ENCODE measurements at regions not wholly inside any gene's neighbourhood (a gene's known extent, or its start where the extent isn't known, plus 50 kb on each side); places are given as distances from the start of the nearest gene placed in this dataset.

GRCh38 chr9:82612942-82613341 is 450.0 kb downstream of the RASEF start:
- Histone ChIP-seq H3K79me2 (ENCODE audit: control insufficient read depth, low read length) (no peaks in the 10 kb centered on the region), H3K36me3 (ENCODE audit: control insufficient read depth, low read length) (no peaks in the 10 kb centered on the region), H3K27ac (ENCODE audit: low read depth, low read length) (no peak overlapping the region), H3K27me3 (ENCODE audit: control insufficient read depth, low read length) (no peaks in the 10 kb centered on the region), H3K4me1 (ENCODE audit: control insufficient read depth, low read length) (no peaks in the 10 kb centered on the region), H3K4me3 (ENCODE audit: low read length) (no peak overlapping the region), H3F3A (ENCODE audit: control insufficient read depth, insufficient read depth) (no peaks in the 10 kb centered on the region), H3K9me2 (replicated peaks; ENCODE audit: control insufficient read depth, low read length) (no peaks in the 10 kb centered on the region), H4K20me1 (ENCODE audit: control insufficient read depth, insufficient read depth, low read depth, low read length) (no peaks in the 10 kb centered on the region), H3K4me2 (ENCODE audit: low read length) (no peak overlapping the region), H3K9me3 (ENCODE audit: control insufficient read depth, insufficient read depth, low read length) (no peaks in the 10 kb centered on the region)
- TF ChIP-seq EZH2phosphoT487 (IDR thresholded peaks at IDR 0.05; ENCODE audit: borderline replicate concordance, low read length) = no peak
- TF ChIP-seq, protein P1, sequence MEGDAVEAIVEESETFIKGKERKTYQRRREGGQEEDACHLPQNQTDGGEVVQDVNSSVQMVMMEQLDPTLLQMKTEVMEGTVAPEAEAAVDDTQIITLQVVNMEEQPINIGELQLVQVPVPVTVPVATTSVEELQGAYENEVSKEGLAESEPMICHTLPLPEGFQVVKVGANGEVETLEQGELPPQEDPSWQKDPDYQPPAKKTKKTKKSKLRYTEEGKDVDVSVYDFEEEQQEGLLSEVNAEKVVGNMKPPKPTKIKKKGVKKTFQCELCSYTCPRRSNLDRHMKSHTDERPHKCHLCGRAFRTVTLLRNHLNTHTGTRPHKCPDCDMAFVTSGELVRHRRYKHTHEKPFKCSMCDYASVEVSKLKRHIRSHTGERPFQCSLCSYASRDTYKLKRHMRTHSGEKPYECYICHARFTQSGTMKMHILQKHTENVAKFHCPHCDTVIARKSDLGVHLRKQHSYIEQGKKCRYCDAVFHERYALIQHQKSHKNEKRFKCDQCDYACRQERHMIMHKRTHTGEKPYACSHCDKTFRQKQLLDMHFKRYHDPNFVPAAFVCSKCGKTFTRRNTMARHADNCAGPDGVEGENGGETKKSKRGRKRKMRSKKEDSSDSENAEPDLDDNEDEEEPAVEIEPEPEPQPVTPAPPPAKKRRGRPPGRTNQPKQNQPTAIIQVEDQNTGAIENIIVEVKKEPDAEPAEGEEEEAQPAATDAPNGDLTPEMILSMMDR (IDR thresholded peaks at IDR 0.05; ENCODE audit: low read depth, low read length, poor library complexity, severe bottlenecking) = no peak

DNA sequence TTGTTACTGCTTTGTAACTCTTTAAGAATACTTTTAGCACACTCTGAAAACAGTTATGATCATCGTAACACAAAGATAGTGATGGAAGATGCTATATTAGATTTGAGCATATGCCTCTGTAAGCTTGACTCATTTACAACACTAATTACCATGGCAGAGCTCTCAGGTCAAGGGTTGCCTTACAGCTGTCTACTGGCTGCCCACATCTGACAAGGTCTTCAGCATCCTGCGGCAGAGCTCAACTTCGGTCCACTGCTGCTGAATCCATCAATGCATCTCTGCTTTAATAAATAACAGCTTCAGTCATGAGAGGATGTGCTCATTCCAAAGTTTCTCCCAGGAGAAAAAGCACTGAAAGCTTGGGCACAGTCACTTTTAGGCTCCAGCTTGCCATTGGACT is 449.4 kb downstream of the RASEF start:
- TF ChIP-seq, protein P1 (IDR thresholded peaks at IDR 0.05; ENCODE audit: low read depth, low read length, poor library complexity, severe bottlenecking) = no peak
- TF ChIP-seq EZH2phosphoT487 (IDR thresholded peaks at IDR 0.05; ENCODE audit: borderline replicate concordance, low read length) = no peak
- H3K4me1 ChIP-seq (ENCODE audit: control insufficient read depth, low read length) = no peaks in the 10 kb centered on the region
- no peak overlapping the region for H3K4me2 ChIP-seq (ENCODE audit: low read length)
- no peaks in the 10 kb centered on the region for H4K20me1 ChIP-seq (ENCODE audit: control insufficient read depth, insufficient read depth, low read depth, low read length)
- no peaks in the 10 kb centered on the region for H3K9me3 ChIP-seq (ENCODE audit: control insufficient read depth, insufficient read depth, low read length)
- H3K79me2 ChIP-seq (ENCODE audit: control insufficient read depth, low read length) = no peaks in the 10 kb centered on the region
- H3F3A ChIP-seq (ENCODE audit: control insufficient read depth, insufficient read depth) = no peaks in the 10 kb centered on the region
- H3K9me2 ChIP-seq (replicated peaks; ENCODE audit: control insufficient read depth, low read length) = no peaks in the 10 kb centered on the region
- H3K27me3 ChIP-seq (ENCODE audit: control insufficient read depth, low read length) = no peaks in the 10 kb centered on the region
- no peak overlapping the region for H3K4me3 ChIP-seq (ENCODE audit: low read length)
- H3K27ac ChIP-seq (ENCODE audit: low read depth, low read length) = no peak overlapping the region
- H3K36me3 ChIP-seq (ENCODE audit: control insufficient read depth, low read length) = no peaks in the 10 kb centered on the region

GRCh38 chr9:82616545-82616944 is 446.4 kb downstream of the RASEF start:
- Histone ChIP-seq H3K9me3 (ENCODE audit: control insufficient read depth, insufficient read depth, low read length) (no peaks in the 10 kb centered on the region), H3K4me1 (ENCODE audit: control insufficient read depth, low read length) (no peaks in the 10 kb centered on the region), H3K9me2 (replicated peaks; ENCODE audit: control insufficient read depth, low read length) (no peaks in the 10 kb centered on the region), H4K20me1 (ENCODE audit: control insufficient read depth, insufficient read depth, low read depth, low read length) (no peaks in the 10 kb centered on the region), H3K27ac (ENCODE audit: low read depth, low read length) (no peak overlapping the region), H3K4me2 (ENCODE audit: low read length) (no peak overlapping the region), H3K36me3 (ENCODE audit: control insufficient read depth, low read length) (no peaks in the 10 kb centered on the region), H3F3A (ENCODE audit: control insufficient read depth, insufficient read depth) (no peaks in the 10 kb centered on the region), H3K27me3 (ENCODE audit: control insufficient read depth, low read length) (no peaks in the 10 kb centered on the region), H3K4me3 (ENCODE audit: low read length) (no peak overlapping the region), H3K79me2 (ENCODE audit: control insufficient read depth, low read length) (no peaks in the 10 kb centered on the region)
- TF ChIP-seq, protein P1 (IDR thresholded peaks at IDR 0.05; ENCODE audit: low read depth, low read length, poor library complexity, severe bottlenecking) = no peak
- TF ChIP-seq EZH2phosphoT487 (IDR thresholded peaks at IDR 0.05; ENCODE audit: borderline replicate concordance, low read length) = no peak

- Histone ChIP-seq H3K9me2 (replicated peaks; ENCODE audit: control insufficient read depth, low read length) (no peaks in the 10 kb centered on the region), H3K9me3 (ENCODE audit: control insufficient read depth, insufficient read depth, low read length) (no peaks in the 10 kb centered on the region), H3K4me3 (ENCODE audit: low read length) (no peak overlapping the region), H3K4me1 (ENCODE audit: control insufficient read depth, low read length) (no peaks in the 10 kb centered on the region), H3K27me3 (ENCODE audit: control insufficient read depth, low read length) (no peaks in the 10 kb centered on the region), H3K79me2 (ENCODE audit: control insufficient read depth, low read length) (no peaks in the 10 kb centered on the region), H4K20me1 (ENCODE audit: control insufficient read depth, insufficient read depth, low read depth, low read length) (no peaks in the 10 kb centered on the region), H3K36me3 (ENCODE audit: control insufficient read depth, low read length) (no peaks in the 10 kb centered on the region), H3F3A (ENCODE audit: control insufficient read depth, insufficient read depth) (no peaks in the 10 kb centered on the region), H3K4me2 (ENCODE audit: low read length) (no peak overlapping the region), H3K27ac (ENCODE audit: low read depth, low read length) (no peak overlapping the region)
- TF ChIP-seq, protein P1 (IDR thresholded peaks at IDR 0.05; ENCODE audit: low read depth, low read length, poor library complexity, severe bottlenecking) = no peak
- TF ChIP-seq EZH2phosphoT487 (IDR thresholded peaks at IDR 0.05; ENCODE audit: borderline replicate concordance, low read length) = no peak
These were observed 441.5 kb downstream of the RASEF start for GRCh38 chr9:82621447-82621846.

Data from DOHH2 (cell line).